GM21717 (cell line): ENCODE measurements at regions not wholly inside any gene's neighbourhood (a gene's known extent, or its start where the extent isn't known, plus 50 kb on each side); places are given as distances from the start of the nearest gene placed in this dataset.
"Not testable (repeated sequence)": the region's sequence is repeated elsewhere in the genome, so short reads cannot be mapped to it uniquely, and the experiment has no call there.

Experiments used
- ATAC-seq: cut with Tn5 transposase; IDR thresholded peaks from one replicate; pipeline ENCODE4 v1.9.1; 2021; ENCODE audit warnings: mild to moderate bottlenecking, moderate library complexity; ENCODE audit not compliant: unreplicated experiment

- no peak for ATAC-seq
These were observed 365.2 kb upstream of the JARID2 start for GRCh38 chr6:14880677-14881076.

GRCh38 chr6:14881398-14881797 lies 364.5 kb upstream of the JARID2 start:
- no peak for ATAC-seq

GRCh38 chr6:14882394-14883026 lies 363.4 kb upstream of the JARID2 start:
- ATAC-seq: no peak

GRCh38 chr6:14883921-14884320 lies 361.9 kb upstream of the JARID2 start:
- ATAC-seq: no peak

- ATAC-seq: no peak
These were observed 360.4 kb upstream of the JARID2 start for GRCh38 chr6:14885498-14885897.

- no peak for ATAC-seq
These were observed 358.7 kb upstream of the JARID2 start for GRCh38 chr6:14887181-14887580.

- ATAC-seq: no peak
These were observed 357.8 kb upstream of the JARID2 start for GRCh38 chr6:14887986-14888574.

GRCh38 chr6:14888575-14889000 lies 357.3 kb upstream of the JARID2 start:
- no peak for ATAC-seq

GRCh38 chr6:14889188-14889587 lies 356.7 kb upstream of the JARID2 start:
- ATAC-seq: no peak

- ATAC-seq: no peak
These were observed 356.0 kb upstream of the JARID2 start for GRCh38 chr6:14889611-14890593.

- not testable (repeated sequence) for ATAC-seq
These were observed 354.0 kb upstream of the JARID2 start for GRCh38 chr6:14891820-14892375.

- ATAC-seq: no peak
These were observed 351.8 kb upstream of the JARID2 start for GRCh38 chr6:14894105-14894504.

- ATAC-seq: no peak
These were observed 349.4 kb upstream of the JARID2 start for GRCh38 chr6:14896475-14896874.

GRCh38 chr6:14897831-14898230 lies 348.0 kb upstream of the JARID2 start:
- no peak for ATAC-seq

GRCh38 chr6:14899441-14899840 lies 346.4 kb upstream of the JARID2 start:
- not testable (repeated sequence) for ATAC-seq

- no peak for ATAC-seq
These were observed 344.9 kb upstream of the JARID2 start for GRCh38 chr6:14900919-14901318.

GRCh38 chr6:14903176-14904038 lies 342.5 kb upstream of the JARID2 start:
- no peak for ATAC-seq

GRCh38 chr6:14905201-14905600 lies 340.7 kb upstream of the JARID2 start:
- ATAC-seq: no peak

GRCh38 chr6:14906621-14907020 lies 339.2 kb upstream of the JARID2 start:
- ATAC-seq: no peak
